Heart left ventricle (tissue), 16 donors: ENCODE measurements at regions not wholly inside any gene's neighbourhood (a gene's known extent, or its start where the extent isn't known, plus 50 kb on each side); places are given as distances from the start of the nearest gene placed in this dataset.

Experiments
- ATAC-seq, 4 donors: fragments of 200-7000 bp; cut with Tn5 transposase; one replicate each; pipeline ENCODE4 v1.9.1; 2020 to 2022; ENCODE audit warnings: moderate library complexity in 4 of 4, mild to moderate bottlenecking in 3 of 4, moderate number of reproducible peaks in 1 of 4
- DNase-seq, 5 donors: peaks; one replicate each; pipeline ENCODE4 v3.0.0-alpha.2; 2020
- H3K27ac ChIP-seq, 12 donors: fragments of 200-600 bp; sonication (generic) in 4 of 12; one replicate each; pipeline versions ENCODE4 v1.5.0 to v1.8.0; 2016 to 2022; ENCODE audit warnings: mild to moderate bottlenecking in 2 of 12
- H3K27me3 ChIP-seq, 9 donors: fragments of 200-600 bp; sonication (generic) in 2 of 9; one replicate each; pipeline versions ENCODE4 v1.5.1 to v1.8.0; 2016 to 2022; ENCODE audit warnings: mild to moderate bottlenecking in 3 of 9
- H3K36me3 ChIP-seq, 9 donors: fragments of 200-600 bp; sonication (generic) in 2 of 9; one replicate each; pipeline versions ENCODE4 v1.5.0 to v1.8.0; 2018 to 2022; ENCODE audit warnings: mild to moderate bottlenecking in 2 of 9
- H3K4me1 ChIP-seq, 12 donors: fragments of 200-600 bp; sonication (generic) in 4 of 12; one replicate each; pipeline versions ENCODE4 v1.5.0 to v1.8.0; 2016 to 2022; ENCODE audit warnings: mild to moderate bottlenecking in 3 of 12
- H3K4me3 ChIP-seq, 12 donors: fragments of 200-600 bp; sonication (generic) in 4 of 12; one replicate each; pipeline versions ENCODE4 v1.5.0 to v1.8.0; 2017 to 2022; ENCODE audit warnings: mild to moderate bottlenecking in 9 of 12, moderate library complexity in 4 of 12
- H3K9me3 ChIP-seq, 12 donors: fragments of 200-600 bp; sonication (generic) in 4 of 12; one replicate each; pipeline versions ENCODE4 v1.5.0 to v1.8.0; 2016 to 2022; ENCODE audit warnings: mild to moderate bottlenecking in 1 of 12
- CTCF ChIP-seq, 12 donors: fragments of 200-600 bp; sonication (generic) in 4 of 12; IDR thresholded peaks; one replicate each; pipeline versions ENCODE4 v1.5.0 to v1.8.0; 2018 to 2022; ENCODE audit warnings: antibody characterized with exemption in 12 of 12, mild to moderate bottlenecking in 5 of 12
- POLR2A ChIP-seq, 2 donors: fragments of 450-650 bp; IDR thresholded peaks; one replicate each; pipeline ENCODE4 v1.6.1; 2017; ENCODE audit warnings: antibody characterized with exemption in 2 of 2, mild to moderate bottlenecking in 2 of 2, moderate library complexity in 2 of 2
- WGBS, 4 donors: extraction: QIAGEN DNeasy Blood & Tissue Kit in 2 of 4; methylation state at CpG; one replicate each; pipeline versions ENCODE4 v1.1.5 to v1.1.7; 2013 to 2018; 5-methylcytosine and 5-hydroxymethylcytosine counted together
- intact Hi-C, 10 donors: fragments of 100-400 bp; cut with DNase I; formaldehyde crosslinking; loops; one replicate each; pipeline versions ENCODE4 v1.11.1 to v1.14.2; 2022
- donor health status: ischemic (EF 13 %, LVEDD 7.1; RV severe dilation, severe dysfunction).
- donor health status: healthy with polysubstance abuse.
- donor health status: DM: no; HTN: yes; CAD: no.
- donor health status: DM: no; HTN: no; CAD: no.
- donor health status: ischemic (EF 25% LVEDD 6.9; RV normal size, moderate dysfunction).
- donor health status: ischemic (EF 25% LVEDD 5.7; RV mildly dilated, moderate dysfunction).
- donor health status: healthy.
- donor health status: DM: yes; HTN: yes; CAD: no.
- donor health status: ischemic (EF 35%, LVEDD 5.7; RV mildly dilated, moderate dysfunction).
- donor health status: nonischemic (EF 11% LVEDD 7.7; RV severe dilation, severe dysfunction).
- donor health status: DM: yes; HTN: yes; CAD: no.
- donor health status: PGD.
- donor health status: ischemic (EF 29% LVEDD 5.4; RV normal size, mild dysfunction).
- donor health status: nonischemic (EF 23%, LVEDD 6.1; RV moderate dilation, normal function).

- intact Hi-C loops: no loop called here
- Histone ChIP-seq H3K9me3 (peaks cover 0 to 14% (median 0%) of the 10 kb centered on the region in 12 donors), H3K27ac (no peak overlapping the region), H3K36me3 (no peaks in the 10 kb centered on the region), H3K4me1 (no peaks in the 10 kb centered on the region), H3K27me3 (peaks cover 0 to 2% (median 0%) of the 10 kb centered on the region in 9 donors), H3K4me3 (no peak overlapping the region)
- DNase-seq: no peak
- 54 to 94% (median 76%) methylated on average over 1 of the region's 1 CpG for WGBS, 4 donors
- no peak for ATAC-seq
- TF ChIP-seq CTCF (IDR thresholded peaks at IDR 0.05) (no peak), POLR2A (IDR thresholded peaks at IDR 0.05) (no peak)
Measured at GRCh38 chrX:109264878-109265277, 217.0 kb downstream of the GUCY2F start.

- DNase-seq (no peak), ATAC-seq (no peak)
- WGBS, 4 donors: 47 to 53% (median 49%) methylated on average over 2 of the region's 2 CpGs
- intact Hi-C loops: no loop called here
- H3K27ac ChIP-seq: no peak overlapping the region
- TF ChIP-seq POLR2A (IDR thresholded peaks at IDR 0.05): no peak
- TF ChIP-seq CTCF (IDR thresholded peaks at IDR 0.05): no peak
- H3K4me3 ChIP-seq: no peak overlapping the region
- H3K4me1 ChIP-seq: no peaks in the 10 kb centered on the region
- H3K36me3 ChIP-seq: no peaks in the 10 kb centered on the region
- peaks cover 0 to 14% (median 0%) of the 10 kb centered on the region in 12 donors for H3K9me3 ChIP-seq
- no peaks in the 10 kb centered on the region for H3K27me3 ChIP-seq
Measured at GRCh38 chrX:109261279-109261678, 220.6 kb downstream of the GUCY2F start.

DNA sequence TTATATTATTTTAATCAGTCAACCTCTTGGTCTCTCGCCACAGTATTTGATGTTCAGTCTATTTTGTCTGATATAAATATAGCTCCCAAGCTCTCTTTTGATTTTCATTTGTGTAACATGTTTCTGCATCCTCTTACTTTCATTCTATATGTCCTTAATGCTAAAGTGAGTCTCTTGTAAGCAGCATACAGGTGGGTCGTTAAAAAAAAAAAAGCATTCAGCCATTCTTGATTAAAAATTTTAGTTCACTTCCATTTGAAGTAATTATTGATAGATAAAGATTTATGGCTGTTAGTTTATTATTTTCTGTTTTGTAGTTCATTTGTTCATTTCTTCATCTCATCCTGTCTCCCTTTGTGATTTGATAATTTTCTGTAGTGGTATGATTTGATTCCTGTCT is 229.1 kb downstream of the GUCY2F start:
- TF ChIP-seq POLR2A (IDR thresholded peaks at IDR 0.05): no peak
- TF ChIP-seq CTCF (IDR thresholded peaks at IDR 0.05): no peak
- Histone ChIP-seq H3K9me3 (peaks cover 0 to 22% (median under 1%) of the 10 kb centered on the region in 12 donors), H3K4me1 (no peaks in the 10 kb centered on the region), H3K36me3 (no peaks in the 10 kb centered on the region), H3K4me3 (no peak overlapping the region), H3K27me3 (no peaks in the 10 kb centered on the region), H3K27ac (no peak overlapping the region)
- 79 to 92% (median 81%) methylated on average over 2 of the region's 2 CpGs for WGBS, 4 donors
- intact Hi-C loops: no loop called here
- DNase-seq (no peak), ATAC-seq (no peak)

- DNase-seq: no peak
Measured at GRCh38 chrX:109218761-109219160, 263.1 kb downstream of the GUCY2F start.

More at GRCh38 chrX:109218761-109219160, 263.1 kb downstream of the GUCY2F start:
- Histone ChIP-seq H3K27ac (no peak overlapping the region), H3K36me3 (no peaks in the 10 kb centered on the region), H3K27me3 (peaks cover 0 to 6% (median 0%) of the 10 kb centered on the region in 9 donors), H3K9me3 (no peaks in the 10 kb centered on the region), H3K4me3 (no peak overlapping the region), H3K4me1 (no peaks in the 10 kb centered on the region)
- no peak for ATAC-seq
- intact Hi-C loops: no loop called here
- TF ChIP-seq CTCF (IDR thresholded peaks at IDR 0.05) (no peak), POLR2A (IDR thresholded peaks at IDR 0.05) (no peak)
- 0 to 2% (median 0%) methylated on average over 1 of the region's 1 CpG for WGBS, 4 donors
